HG03196 (cell line): ENCODE measurements at regions not wholly inside any gene's neighbourhood (a gene's known extent, or its start where the extent isn't known, plus 50 kb on each side); places are given as distances from the start of the nearest gene placed in this dataset.
"Not testable (repeated sequence)": the region's sequence is repeated elsewhere in the genome, so short reads cannot be mapped to it uniquely, and the experiment has no call there.

Experiments used
- ATAC-seq: cut with Tn5 transposase; IDR thresholded peaks from one replicate; pipeline ENCODE4 v1.9.1; 2021; ENCODE audit not compliant: unreplicated experiment

DNA sequence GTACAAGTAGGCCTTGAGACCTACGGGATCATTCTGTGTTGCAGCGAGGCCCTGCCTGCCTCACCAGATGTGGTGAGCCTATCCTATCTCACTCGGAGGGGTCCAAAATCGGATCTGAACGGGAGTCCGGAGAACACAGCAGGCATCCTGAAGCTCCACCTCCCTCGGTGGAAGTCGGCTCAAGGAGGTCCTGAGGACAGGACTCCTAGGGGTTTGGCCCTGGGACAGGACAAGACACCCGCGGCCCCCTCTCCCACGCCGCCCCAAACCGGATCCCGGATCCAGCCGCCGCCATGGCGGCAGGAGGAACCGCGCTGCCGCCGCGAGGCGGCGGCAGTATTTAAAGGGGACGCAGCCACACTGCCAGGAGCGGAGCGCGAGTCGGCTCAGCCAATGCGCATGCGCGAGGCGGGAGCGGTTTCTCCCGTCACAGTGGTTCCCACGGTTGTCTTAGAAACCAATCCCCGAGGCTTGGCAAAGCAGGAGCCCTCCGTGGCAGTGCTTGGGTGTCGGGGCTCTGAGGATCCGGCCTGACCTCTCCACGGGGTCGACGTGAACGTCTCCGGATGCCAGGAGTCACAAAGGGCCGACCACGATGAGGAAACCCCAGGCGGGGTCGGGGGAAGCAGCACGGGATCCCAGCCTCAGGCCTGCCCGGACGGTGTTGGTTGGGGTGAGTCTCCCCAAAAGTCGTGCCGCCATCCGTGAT lies 454.6 kb upstream of the ZNG1F start:
- peak; percentile 100 for ATAC-seq

DNA sequence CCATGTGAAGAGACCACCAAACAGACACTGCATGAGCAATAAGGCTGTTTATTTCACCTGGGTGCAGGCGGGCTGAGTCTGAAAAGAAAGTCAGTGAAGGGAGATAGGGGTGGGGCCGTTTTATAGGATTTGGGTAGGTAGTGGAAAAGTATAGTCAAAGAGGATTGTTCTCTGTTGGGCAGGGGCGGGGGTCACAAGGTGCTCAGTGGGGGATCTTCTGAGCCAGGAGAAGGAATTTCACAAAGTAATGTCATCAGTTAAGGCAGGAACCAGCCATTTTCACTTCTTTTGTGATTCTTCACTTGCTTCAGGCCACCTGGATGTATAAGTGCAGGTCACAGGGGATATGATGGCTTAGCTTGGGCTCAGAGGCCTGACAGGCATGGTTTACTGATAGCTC lies 444.6 kb upstream of the ZNG1F start:
- not testable (repeated sequence) for ATAC-seq

DNA sequence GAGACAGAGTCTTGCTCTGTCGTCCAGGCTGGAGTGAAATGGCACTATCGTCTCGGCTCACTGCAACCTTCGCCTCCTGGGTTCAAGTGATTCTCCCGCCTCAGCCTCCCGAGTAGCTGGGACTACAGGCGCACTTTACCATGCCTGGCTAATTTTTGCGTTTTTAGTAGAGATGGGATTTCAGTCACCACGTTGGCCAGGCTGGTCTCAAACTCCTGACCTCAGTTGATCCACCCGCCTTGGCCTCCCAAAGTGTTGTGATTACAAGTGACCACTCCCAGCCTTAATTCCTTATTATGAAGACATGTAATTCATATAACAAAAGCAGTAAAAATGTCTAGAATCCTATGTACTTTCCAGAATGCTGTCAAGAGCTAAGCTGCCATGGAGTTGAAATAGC lies 434.5 kb upstream of the ZNG1F start:
- not testable (repeated sequence) for ATAC-seq

DNA sequence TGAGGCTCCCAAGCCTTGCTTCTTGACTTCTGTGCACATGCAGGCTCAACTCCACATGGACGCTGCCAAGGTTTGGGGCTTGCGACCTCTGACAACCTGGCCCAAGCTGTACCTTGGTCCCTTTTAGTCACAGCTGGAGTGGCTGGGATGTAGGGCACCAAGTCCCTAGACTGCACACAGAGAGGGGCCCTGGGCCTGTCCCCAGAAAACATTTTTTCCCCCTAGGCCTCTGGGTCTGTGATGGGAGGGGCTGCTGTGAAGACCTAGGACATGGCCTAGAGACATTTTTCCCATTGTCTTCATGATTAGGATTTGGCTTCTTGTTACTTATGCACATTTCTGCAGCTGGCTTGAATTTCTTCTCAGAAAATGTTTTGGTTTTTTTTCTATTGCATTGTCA lies 430.1 kb upstream of the ZNG1F start:
- ATAC-seq = not testable (repeated sequence)

DNA sequence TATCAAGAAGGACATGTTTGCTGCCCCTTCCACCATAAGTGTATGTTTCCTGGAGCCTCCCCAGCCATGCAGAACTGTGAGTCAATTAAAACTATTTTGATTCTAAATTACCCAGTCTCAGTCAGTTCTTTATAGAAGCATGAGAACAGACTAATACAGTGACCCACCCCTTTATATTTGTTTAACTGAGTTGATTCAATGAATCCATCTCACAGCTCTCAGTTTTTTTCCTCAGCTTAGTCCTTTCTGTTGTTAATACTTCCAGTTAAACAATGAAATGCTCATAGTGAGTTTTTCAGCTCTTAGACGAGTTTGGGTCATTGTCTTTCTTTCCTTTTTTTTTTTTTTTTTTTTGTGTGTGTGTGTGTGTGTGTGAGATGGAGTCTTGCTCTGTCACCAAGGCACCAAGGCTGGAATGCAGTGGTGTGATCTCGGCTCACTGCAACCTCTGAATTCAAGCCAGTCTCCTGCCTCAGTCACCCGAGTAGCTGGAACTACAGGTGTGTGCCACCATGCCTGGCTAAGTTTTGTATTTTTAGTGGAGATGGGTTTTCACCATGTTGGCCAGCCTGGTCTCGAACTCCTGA lies 417.9 kb upstream of the ZNG1F start:
- ATAC-seq = not testable (repeated sequence)

DNA sequence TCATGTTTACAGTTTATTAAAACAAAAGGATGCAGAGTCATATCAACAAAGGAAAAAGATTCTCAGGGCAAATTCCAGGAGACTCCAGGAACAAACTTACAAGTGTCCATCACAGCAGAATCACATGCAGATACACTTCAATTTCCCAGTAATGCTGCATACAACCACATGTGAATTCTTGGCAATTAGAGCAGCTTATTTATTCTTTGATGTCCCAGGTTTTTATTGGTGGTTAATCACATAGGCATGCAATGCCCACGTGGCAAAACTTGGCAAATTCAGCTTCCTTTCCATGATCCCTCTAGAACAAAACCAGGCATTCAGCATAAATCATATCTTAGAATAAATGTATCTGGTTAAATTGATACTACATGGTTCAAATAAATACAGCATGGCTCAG lies 376.5 kb upstream of the ZNG1F start:
- not testable (repeated sequence) for ATAC-seq
